C1 segment of cervical spinal cord (tissue), 14 donors: ENCODE measurements at regions not wholly inside any gene's neighbourhood (a gene's known extent, or its start where the extent isn't known, plus 50 kb on each side); places are given as distances from the start of the nearest gene placed in this dataset.
A peak's percentile ranks its signal among the peaks of the same experiment; 100 is the strongest.

Experiments
- DNase-seq, 14 donors: peaks; one replicate each; lab custom pipeline; 2025; lab: John Stamatoyannopoulos, UW

DNA sequence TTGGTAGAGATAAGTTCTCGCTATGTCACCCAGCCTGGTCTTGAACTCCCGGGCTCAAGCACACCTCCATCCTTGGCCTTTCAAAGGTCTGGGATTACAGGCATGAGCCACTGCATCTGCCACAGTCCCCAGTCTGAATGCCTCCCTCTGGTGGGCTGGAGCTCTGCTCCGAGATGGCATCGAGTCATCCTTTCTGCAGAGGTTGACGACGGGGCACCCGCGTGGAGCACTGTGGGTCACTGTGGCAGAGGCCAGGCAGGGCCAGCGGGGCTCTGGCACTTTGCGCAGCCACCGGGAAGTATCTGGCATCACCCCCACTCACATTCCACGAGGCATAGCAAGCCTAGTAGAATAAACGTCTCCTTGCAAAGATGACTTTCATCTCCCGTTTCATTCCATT, 163.3 kb upstream of the DIO3 start:
- no peak for DNase-seq

DNA sequence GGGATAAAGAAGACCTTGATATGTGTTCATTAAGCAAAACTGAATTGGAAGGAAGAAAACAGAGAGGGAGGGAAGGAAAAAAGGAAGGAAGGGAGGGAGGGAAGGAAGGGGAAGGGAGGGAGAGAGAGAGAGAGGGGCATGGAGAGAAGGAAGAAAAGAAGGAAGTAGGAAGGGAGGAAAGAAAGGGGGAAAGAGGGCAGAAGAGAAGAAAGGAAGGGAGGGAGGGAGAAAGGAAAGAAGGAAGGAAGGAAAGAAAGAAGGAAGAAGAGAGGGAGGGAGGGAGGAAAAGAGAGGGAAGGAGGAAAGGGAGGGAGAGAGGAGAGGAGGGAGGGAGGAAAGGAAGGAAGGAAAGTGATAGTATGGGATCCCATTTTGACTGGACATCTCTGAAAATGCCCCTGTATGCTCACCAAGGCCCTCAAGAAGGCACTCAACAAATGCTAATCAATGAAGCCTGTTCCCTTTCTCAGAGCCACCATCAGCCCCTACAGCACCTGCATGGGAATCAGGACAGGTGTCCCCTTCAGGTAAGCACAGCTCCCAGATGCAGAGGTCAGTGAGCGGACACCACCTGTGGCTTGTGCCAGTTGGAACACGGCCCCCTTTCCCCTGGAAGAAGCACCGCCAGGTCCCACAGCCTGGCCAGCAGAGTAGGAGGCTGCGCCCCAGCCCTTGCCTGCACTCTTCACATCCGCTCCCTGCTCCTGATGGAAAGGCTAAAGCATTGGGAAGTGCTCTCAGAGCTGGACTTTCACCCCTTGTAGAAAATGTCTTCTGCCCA, 161.4 kb upstream of the DIO3 start:
- DNase-seq: no peak

DNA sequence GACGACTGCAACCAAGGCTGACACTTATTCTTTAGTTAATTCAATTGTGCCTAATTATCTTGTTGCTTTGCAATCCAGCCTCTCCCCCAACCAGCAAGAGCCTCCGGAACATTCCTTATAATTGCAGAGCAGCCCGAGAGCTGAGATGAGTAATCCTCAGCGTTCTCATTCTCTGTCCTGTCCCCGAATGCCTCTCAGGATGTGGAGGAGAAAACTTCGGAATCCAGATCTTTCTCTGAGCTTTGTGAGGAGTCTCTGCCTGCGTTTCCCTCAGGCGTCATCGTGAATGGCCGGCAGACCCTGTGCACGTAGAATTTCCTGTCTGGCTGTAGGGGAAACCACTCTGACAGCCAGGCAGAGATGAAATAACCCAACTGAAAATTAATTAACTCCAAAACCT, 160.5 kb upstream of the DIO3 start:
- no peak for DNase-seq

DNA sequence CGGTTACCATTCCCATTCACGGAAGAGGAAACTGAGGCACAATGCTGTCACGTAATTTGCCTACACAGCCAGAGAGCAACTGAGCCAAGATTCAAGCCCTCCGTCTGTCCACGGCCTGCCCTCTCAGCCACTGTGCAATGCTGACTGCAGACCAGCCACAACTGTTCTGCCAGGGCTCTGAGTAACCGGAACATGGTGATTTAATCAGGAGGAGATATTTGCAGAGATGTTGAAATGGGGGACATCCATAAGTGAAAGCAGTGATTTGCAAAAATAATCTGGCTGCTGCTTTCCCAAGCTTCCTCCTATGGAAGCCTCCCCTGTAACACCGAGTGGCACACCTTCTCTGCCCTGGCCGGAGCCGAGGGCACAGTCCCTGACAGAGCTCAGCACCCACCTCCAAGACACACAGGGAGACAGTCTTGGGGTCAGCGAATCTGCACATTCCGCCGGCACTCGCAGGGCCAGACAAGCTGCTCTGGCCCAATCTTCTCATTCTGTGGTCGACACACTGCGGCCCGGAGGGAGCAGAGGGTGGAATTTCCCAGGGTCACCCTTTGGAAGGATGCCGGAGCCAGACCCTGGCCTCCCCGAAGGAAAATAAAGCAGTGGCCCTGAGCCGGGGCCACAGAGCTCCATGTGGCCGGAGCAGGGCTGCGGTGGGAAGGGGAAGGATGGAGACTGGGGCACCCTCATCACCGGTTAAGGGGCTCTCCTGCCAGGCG, 158.2 kb upstream of the DIO3 start:
- no peak for DNase-seq

DNA sequence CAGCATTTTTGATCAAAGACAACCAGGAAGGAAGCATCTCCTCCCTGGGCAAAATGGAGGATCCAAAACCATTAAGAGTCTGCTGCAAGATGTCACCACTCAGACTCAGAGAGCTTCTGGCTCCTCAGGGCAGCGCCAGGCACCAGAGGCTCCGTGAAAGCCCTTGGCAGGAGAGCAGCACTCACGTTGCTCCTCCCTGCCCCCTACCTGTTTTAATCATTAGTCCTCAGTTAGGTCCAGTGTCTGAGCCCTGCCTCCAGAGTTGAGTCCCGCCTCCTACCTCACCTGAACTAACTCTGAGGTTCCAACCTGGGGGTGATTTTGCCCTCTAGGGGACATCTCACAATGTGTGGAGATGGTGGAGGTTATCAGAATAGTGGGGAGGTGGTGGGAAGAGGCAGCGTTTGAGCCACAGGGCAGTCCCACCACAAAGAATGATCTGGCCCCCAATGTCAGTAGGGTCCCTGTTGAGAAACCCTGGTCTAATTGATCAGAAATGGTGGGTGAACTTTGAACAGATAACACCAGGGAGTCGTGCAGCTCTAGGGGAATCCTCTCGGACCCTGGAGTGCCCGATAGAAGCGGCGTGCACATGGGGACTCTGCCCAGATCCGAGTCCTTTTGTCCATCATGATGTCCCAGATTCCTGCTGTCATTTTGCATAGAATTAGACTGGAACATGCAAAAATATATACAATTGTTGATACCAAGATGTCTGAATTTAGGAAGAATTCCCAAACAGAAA, 156.7 kb upstream of the DIO3 start:
- no peak for DNase-seq

DNA sequence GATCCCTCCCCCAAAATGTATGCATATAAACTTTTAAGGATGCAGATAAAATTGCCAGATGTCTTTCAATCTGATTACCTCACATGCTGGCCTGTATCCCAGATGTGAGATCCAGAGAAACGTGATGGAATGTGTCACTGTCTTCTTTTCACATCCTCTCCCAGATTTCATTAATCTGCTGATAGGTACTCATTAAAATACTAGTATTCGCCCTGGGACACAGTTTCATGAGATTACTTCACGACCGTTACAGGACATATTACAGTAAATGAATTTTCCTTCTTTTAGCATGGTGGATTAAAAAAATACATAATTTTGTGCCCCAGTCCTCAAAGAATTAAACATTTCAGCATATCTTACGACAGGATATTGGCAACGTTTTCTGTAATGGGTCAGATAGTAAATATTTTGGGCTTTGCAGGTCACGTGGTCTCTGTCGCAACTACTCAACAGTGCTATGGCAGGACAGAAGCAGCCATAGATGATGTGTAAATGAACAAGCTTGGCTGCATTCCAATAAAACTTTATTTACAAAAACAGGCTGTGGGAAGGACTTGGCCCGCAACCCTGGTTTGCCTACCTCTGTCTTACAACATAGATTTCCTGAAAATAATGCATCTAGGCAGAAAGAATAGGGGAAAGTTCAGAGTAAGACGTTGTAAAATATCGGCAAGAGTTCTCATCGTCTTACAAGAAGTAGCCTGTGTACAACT, 156.0 kb upstream of the DIO3 start:
- no peak for DNase-seq

DNA sequence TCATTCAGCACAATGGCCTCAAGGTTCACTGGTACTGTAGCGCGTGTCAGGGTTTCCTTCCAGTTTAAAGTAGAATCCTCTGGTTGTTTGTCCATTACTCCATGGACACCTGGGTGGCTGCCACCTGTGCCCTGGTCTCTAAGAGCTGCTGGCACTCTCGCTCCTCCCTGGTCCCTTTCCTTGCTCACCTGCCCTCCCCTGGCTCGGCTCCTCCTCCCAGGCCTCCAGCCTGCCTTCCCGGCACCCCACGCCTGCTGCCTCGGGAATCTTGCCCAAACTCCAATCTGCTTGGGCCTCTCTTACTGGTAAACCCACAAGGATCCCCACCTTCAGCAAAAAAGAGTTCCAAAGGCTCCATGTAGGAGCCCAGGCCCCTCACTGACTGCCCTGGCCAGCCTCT, 154.4 kb upstream of the DIO3 start:
- DNase-seq: peak in 1 of 14 donors; percentile 80

DNA sequence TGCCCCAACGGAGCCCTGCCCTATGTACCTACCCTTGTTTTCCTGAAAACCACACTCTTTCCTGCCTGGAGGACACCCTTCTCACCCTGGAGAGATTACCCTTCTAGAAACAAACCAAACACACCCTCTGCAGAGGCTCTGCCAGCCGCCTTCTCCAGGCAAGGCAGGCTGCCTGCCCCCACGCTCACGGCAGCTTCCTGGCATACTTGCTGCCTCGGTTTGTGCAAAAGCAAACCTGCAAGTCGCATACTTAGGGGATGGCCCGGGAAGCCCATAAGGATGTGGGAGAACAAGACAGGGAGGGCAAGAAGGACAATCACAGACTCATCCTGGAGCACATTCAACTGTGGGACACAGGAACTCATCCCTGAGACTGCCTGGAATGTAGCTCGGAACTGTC, 154.0 kb upstream of the DIO3 start:
- DNase-seq: no peak

DNA sequence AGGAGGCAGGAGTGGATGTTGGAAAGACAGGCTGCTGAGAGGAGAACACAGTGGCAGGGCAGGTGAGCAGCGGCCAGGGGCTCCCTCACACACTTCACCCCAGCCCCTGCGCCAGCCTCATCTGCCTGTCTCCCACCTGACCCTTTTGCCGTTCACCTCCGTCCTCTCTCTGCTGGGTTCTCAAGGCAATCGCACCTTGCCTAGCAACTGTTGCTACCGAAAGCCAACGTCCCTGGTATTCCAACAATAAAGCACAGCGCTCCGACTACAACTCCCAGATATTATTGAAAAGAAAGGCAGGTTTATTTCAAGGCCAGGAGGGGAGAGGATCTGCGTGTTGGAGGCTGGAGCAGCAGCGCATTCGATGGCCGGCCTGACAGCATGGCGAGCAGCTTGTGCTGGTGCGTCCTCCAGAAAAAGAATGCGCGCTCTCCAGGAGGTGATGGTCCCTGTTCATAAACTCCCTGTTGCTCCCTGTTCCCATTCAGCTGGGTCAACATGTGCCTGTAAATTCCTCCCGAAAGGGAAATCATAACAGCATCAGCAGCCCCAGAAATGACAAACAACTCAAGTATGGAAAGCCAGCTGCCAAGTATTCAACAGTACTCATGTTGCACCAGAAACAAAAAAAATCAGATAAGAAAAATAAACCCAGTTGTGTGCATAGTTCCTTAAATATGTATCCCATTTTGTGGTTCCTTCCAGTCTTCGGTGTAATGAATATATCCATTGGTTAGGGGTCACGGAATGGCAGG, 153.0 kb upstream of the DIO3 start:
- no peak for DNase-seq

DNA sequence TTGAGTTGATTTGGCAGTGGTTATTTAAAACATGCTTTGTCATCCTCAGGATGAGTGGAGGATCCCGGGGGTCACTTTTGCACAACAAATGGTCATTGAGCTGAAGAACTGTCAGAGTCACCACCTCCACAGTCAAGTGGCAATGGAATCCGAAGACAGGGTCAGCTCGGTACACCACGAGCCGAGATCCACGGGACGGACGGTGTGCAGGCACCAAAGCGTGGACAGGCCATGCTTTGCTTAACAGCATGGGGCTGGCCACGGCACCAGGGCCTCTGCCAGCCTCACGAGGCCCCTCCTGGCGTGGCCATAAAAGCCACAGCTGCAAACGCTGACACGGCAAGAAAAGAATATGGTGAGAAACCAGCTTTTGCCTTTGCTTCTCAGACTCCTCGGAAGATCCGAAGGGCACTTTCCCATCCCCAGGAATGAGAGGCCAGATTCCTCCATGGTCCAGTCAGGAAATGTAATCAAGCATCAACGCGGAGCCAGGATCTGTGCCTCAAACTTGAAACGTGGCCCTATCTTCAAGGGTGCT, 152.2 kb upstream of the DIO3 start:
- DNase-seq: no peak

DNA sequence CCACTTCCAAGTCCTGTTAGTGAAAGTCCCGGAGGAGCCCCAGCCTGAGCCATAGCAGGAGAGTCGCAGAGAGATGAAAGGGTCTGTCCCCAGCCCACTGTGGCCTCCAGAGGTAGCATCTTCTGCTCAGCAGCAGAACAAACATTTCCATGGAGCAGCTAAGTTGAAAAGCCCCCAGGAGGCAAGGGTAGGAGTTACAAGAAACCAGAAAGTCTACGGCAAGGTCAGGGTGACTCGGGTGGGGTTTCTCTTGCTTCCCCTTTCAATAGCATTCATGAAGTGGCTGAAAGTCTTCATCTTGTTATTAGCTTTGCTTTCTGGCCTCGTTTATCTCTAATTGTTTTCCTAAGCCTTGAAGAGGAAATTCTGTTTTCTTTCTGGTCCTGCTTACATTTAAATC, 151.2 kb upstream of the DIO3 start:
- DNase-seq: no peak

DNA sequence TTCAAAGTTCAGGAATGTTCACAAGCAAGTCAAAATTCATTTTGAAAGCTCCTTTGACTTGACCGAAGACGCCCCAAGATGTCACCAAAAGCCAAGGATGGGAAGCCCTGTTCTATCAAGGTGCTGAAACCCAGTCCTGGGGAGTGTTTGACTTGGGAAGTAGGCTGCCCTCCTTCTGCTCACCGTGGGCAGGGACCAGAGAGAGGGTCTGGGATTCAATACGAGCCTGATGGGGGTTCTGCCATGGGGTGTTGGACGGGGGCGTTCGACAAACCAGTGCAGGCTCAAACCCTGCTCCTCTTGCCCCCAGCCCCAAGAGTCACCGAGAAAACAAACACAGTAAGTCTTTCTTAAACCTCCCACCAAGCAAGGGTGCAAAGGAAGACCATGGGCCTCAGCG, 150.1 kb upstream of the DIO3 start:
- no peak for DNase-seq

DNA sequence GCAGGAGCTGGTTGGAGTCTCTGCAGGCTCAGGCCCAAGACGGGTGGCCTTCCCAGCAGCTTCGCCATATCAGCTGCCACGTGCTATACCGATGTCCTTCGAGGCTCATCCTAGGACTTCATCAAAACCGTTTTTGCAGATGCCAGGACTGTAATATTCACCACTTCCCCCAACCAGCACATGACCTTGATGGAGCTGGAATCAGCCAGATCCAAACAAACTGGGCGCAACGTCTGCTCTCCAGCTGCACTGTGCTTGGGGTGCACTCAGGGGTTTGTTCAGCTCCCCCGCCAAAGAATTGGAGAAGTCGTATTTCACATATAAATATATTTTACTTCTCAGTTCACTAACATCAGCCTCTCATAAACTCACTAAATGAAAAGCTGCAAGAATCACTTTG, 149.5 kb upstream of the DIO3 start:
- no peak for DNase-seq

DNA sequence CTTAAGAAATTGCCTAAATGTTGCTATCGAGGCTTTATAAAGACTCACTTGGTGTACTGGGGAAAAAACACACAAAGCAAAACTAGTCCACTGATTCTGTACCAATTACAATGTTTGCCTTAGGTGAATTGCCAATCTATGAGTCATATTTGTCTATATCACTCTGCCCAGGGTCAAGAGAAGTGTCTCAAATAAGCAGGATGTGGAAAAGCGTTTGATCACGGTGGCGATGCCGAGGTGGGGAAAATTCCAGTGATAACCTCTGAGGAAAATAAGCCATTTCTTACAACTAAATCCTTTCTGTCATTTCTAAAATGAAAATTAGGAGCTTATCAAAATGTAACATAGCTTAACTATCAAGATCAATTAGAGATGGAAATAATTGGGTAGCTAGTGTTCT, 148.6 kb upstream of the DIO3 start:
- no peak for DNase-seq

DNA sequence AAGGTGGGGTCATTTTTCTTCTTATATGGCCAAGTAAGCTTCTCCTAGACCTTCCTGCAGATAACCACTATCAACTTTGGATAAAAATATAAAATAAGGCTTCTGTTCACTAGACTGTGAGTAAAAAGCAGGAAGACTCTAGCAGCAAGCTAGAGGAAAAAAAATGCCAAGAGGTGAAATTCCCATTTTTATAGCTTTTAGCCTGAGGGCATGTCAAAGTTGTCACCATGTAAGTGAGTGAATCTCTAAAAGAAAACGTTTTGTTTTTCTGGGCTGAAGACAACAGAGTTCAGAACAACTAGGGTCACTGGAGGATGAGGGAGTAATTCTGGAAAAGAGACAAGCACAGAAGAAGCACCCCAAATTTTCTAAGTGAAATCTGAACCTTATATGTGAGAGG, 143.9 kb upstream of the DIO3 start:
- DNase-seq: no peak

DNA sequence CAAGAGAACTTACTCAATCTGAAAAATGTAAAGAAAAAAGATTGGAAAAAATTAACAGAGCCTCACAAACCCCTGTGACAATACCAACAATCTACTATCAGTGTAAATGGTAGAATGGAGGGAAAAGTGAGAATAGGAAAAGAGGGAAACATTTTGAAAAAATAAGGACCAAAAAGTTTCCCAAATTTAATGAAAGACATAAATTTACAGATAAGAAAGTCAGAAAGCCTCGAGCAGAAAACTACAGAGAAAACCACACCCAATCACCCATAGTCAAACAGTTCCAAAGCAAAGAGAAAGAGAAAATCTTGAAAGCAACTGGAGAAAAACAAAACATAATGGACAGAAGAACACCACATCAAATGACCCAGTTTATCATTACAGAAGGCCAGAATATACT, 142.7 kb upstream of the DIO3 start:
- no peak for DNase-seq

DNA sequence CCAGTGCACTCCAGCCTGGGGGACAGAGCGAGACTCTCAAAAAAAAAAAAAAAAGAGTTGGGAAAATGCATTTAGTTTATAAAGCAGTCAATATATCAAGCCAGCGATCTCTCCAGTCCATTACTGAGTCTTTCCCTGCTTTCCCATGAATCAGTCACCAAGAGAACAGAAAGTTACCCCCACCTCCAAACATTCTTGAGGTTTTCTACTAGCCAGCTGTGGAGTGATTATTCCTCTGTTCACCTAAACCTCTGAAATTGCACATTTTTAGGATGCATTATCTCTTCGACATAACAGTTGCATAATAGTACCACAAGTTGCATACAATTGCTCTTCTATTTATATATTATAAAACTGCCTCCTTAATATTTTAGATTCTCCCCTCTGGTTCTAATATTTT, 134.8 kb upstream of the DIO3 start:
- no peak for DNase-seq

DNA sequence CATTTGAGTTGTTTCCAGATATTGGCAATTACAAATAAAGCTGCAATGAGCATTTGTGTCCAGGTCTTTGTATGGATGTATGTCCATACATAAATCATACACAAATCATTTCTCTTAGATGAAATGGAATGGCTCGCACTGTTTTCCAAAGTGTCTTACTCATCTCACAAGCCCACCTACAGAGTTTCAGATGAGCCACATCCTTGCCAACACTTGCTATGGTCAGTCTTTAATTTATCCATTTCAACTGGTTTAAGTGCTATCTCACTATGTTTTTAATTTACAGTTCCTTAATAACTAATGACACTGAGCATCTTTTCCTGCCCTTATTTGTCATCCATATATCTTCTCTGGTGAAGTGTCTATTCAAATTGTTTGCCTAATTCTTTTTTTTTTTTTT, 132.9 kb upstream of the DIO3 start:
- no peak for DNase-seq

DNA sequence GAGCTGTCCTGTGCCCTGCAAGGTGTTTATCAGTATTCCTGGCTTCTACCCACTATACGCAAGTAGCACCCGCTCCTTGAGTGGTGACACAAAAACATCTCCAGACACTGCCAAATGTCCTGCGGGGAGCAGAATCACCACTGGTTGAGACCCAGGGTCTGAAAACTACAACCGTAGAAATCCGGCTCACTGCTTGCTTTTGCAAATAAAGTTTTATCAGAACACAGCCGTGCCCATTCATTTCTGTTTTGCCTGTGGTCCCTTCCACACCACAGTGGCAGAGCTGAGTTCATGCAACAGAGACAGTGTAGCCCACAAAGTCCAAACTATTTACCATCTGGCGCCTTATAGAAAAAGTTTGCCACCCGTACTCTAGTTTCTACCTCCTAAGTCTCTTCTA, 125.7 kb upstream of the DIO3 start:
- no peak for DNase-seq

DNA sequence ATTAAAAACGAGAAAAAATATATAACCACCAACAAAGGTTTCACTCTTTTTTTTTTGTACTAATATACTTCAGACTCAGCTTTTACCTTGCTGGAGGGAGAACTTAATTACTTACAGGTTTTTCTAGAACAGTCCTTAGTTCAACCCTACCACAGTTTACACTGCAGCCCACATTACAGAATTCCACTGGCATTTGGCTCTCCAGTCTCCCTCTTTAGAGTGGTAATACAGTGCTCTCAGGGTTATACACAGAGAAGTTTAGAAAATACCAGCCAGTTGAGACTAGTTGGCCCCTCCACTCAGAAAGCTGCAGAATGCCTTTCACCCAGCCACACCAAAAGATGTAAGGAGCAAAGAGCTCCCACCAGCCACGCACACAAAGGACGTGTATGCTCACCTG, 122.3 kb upstream of the DIO3 start:
- DNase-seq: no peak

DNA sequence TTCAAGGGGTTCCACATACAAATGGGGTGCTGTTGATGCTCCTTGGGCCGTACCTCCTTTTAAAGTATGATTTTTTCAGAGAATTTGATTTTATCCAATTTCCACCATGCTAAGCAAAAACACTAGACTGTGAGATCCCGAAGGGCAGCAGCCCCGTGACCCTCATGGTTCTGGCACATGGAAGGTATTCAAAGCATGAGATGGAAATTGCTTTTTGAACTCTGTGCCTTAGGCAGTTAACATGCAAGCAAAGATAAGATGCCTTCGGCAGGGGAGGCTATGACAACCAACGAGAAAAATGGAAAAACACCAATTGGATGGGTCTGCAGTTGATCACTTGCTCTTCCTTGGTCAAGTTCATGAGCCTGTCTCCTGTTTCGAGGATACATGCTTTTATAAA, 120.8 kb upstream of the DIO3 start:
- DNase-seq: no peak
